DOHH2 (cell line): ENCODE measurements at regions not wholly inside any gene's neighbourhood (a gene's known extent, or its start where the extent isn't known, plus 50 kb on each side); places are given as distances from the start of the nearest gene placed in this dataset.

Experiments
- H3F3A ChIP-seq: fragments of 200-600 bp; sonication (generic), shearing (Covaris generic); 2 replicates; pipeline ENCODE4 v1.6.0; 2016; ENCODE audit warnings: antibody characterized with exemption, mild to moderate bottlenecking; ENCODE audit not compliant: control insufficient read depth, insufficient read depth
- H3K27ac ChIP-seq: fragments of 200-600 bp; sonication (generic); 2 replicates; pipeline ENCODE4 v1.5.1; 2014; ENCODE audit warnings: low read depth, mild to moderate bottlenecking, low read length, moderate library complexity
- H3K27me3 ChIP-seq: fragments of 200-600 bp; sonication (generic); 2 replicates; pipeline ENCODE4 v1.6.1; 2014; ENCODE audit warnings: mild to moderate bottlenecking, low read length, mixed read lengths; ENCODE audit not compliant: control insufficient read depth
- H3K36me3 ChIP-seq: fragments of 200-600 bp; sonication (generic); 2 replicates; pipeline ENCODE4 v1.6.1; 2014; ENCODE audit warnings: mild to moderate bottlenecking, low read length, moderate library complexity, mixed read lengths; ENCODE audit not compliant: control insufficient read depth
- H3K4me1 ChIP-seq: fragments of 200-600 bp; sonication (generic); 2 replicates; pipeline ENCODE4 v1.6.1; 2014; ENCODE audit warnings: mild to moderate bottlenecking, low read length, mixed read lengths; ENCODE audit not compliant: control insufficient read depth
- H3K4me2 ChIP-seq: fragments of 200-600 bp; sonication (generic); 2 replicates; pipeline ENCODE4 v1.6.0; 2014; ENCODE audit warnings: mild to moderate bottlenecking, low read length, moderate library complexity
- H3K4me3 ChIP-seq: fragments of 200-600 bp; sonication (generic); 2 replicates; pipeline ENCODE4 v1.5.1; 2014; ENCODE audit warnings: mild to moderate bottlenecking, low read length, mixed read lengths
- H3K79me2 ChIP-seq: fragments of 200-600 bp; sonication (generic); 2 replicates; pipeline ENCODE4 v1.6.1; 2014; ENCODE audit warnings: mild to moderate bottlenecking, low read length, mixed read lengths; ENCODE audit not compliant: control insufficient read depth
- H3K9me2 ChIP-seq: fragments of 200-600 bp; sonication (generic); replicated peaks from 2 replicates; pipeline ENCODE4 v1.6.1; 2014; ENCODE audit warnings: mild to moderate bottlenecking, low read length, mixed read lengths; ENCODE audit not compliant: control insufficient read depth
- H3K9me3 ChIP-seq: fragments of 200-600 bp; sonication (generic); 2 replicates; pipeline ENCODE4 v1.6.1; 2014; ENCODE audit warnings: antibody characterized with exemption, low read length, mixed read lengths; ENCODE audit not compliant: control insufficient read depth, insufficient read depth
- H4K20me1 ChIP-seq: fragments of 200-600 bp; sonication (generic); 2 replicates; pipeline ENCODE4 v1.6.0; 2014; ENCODE audit warnings: low read depth, mild to moderate bottlenecking, antibody characterized with exemption, low read length, moderate library complexity; ENCODE audit not compliant: control insufficient read depth, insufficient read depth
- EZH2phosphoT487 ChIP-seq: fragments of 200-600 bp; sonication (generic); IDR thresholded peaks from 2 replicates; pipeline ENCODE4 v1.6.1; 2017; ENCODE audit warnings: borderline replicate concordance, mild to moderate bottlenecking, antibody characterized with exemption, low read length, moderate library complexity, mixed read lengths
- TF ChIP-seq, protein P1 (sequence below): fragments of 200-600 bp; sonication (generic); IDR thresholded peaks from one replicate; pipeline ENCODE4 v1.5.1; 2014; ENCODE audit warnings: antibody characterized with exemption, mild to moderate bottlenecking, low read depth, low read length; ENCODE audit not compliant: poor library complexity, severe bottlenecking

DNA sequence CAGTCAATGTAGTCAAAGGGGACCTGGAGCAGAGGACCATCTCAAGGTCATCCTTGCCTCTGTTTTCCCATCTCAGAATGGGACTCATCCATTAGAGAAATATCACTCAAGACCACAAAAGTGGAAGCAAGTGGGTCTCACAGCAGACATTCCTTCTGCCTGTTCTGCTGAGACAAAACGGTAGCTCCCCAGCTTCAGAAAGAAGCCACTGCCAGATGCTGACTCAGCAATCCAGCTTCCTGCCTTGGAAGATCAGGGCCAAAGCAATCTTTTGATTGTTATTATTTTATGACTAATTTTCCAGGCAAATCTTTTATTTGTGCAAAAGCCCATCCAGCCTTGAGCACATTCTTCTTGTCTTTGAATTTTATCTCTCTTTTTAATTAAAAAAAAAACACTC, 86.8 kb downstream of the CCT6B start:
- H3K27ac ChIP-seq: no peak overlapping the region

DNA sequence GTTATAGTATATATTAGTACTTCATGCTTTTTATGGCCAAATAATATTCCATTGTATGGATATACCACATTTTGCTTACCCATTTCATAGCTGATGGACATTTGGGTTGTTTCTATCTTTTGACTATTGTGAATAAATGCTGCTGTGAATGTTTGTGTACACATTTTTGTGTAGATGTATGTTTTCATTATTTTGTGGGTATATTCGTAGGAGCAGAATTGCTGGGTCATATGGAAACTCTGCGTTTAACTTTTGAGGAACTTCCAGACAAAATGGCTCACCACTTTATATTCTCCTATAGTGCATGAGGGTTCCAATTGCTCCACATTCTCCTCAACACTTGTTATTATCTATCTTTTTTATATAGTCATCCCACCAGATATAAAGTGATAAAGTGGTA, 88.6 kb downstream of the CCT6B start:
- Histone ChIP-seq H3F3A (no peaks in the 10 kb centered on the region), H3K79me2 (no peaks in the 10 kb centered on the region), H4K20me1 (no peaks in the 10 kb centered on the region), H3K36me3 (no peaks in the 10 kb centered on the region), H3K9me2 (no peaks in the 10 kb centered on the region), H3K27ac (no peak overlapping the region), H3K4me3 (no peak overlapping the region), H3K4me1 (no peaks in the 10 kb centered on the region), H3K4me2 (no peak overlapping the region), H3K9me3 (no peaks in the 10 kb centered on the region), H3K27me3 (peaks cover 4% of the 10 kb centered on the region)
- TF ChIP-seq EZH2phosphoT487: no peak
- TF ChIP-seq, protein P1, sequence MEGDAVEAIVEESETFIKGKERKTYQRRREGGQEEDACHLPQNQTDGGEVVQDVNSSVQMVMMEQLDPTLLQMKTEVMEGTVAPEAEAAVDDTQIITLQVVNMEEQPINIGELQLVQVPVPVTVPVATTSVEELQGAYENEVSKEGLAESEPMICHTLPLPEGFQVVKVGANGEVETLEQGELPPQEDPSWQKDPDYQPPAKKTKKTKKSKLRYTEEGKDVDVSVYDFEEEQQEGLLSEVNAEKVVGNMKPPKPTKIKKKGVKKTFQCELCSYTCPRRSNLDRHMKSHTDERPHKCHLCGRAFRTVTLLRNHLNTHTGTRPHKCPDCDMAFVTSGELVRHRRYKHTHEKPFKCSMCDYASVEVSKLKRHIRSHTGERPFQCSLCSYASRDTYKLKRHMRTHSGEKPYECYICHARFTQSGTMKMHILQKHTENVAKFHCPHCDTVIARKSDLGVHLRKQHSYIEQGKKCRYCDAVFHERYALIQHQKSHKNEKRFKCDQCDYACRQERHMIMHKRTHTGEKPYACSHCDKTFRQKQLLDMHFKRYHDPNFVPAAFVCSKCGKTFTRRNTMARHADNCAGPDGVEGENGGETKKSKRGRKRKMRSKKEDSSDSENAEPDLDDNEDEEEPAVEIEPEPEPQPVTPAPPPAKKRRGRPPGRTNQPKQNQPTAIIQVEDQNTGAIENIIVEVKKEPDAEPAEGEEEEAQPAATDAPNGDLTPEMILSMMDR: no peak

More for the DNA sequence above, 86.8 kb downstream of the CCT6B start:
- no peak overlapping the region for H3K4me2 ChIP-seq
- no peaks in the 10 kb centered on the region for H4K20me1 ChIP-seq
- no peaks in the 10 kb centered on the region for H3K9me3 ChIP-seq
- TF ChIP-seq EZH2phosphoT487: no peak
- TF ChIP-seq, protein P1: no peak
- no peaks in the 10 kb centered on the region for H3K4me1 ChIP-seq
- H3K27me3 ChIP-seq: peaks cover 7% of the 10 kb centered on the region
- no peaks in the 10 kb centered on the region for H3K79me2 ChIP-seq
- H3F3A ChIP-seq: no peaks in the 10 kb centered on the region
- no peaks in the 10 kb centered on the region for H3K36me3 ChIP-seq
- H3K4me3 ChIP-seq: no peak overlapping the region
- H3K9me2 ChIP-seq: no peaks in the 10 kb centered on the region

DNA sequence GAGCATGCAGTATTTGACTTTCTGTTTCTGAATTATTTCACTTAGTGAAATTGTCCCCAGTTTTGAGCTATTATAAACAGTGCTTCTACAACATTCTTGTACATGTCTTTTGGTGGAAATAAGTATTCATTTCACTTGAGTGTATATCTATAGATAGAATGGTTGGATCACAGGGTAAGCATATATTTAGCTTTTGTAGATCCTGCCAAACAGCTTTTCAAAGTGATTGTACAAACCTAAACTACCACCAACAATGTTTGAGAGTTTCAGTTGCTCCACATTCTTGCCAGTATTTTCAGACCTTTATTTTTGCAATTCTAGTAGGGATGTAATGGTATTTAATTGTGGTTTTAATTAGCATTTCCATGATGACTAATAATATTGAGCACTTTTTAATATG, 91.6 kb downstream of the CCT6B start:
- TF ChIP-seq EZH2phosphoT487: no peak
- TF ChIP-seq, protein P1: no peak
- Histone ChIP-seq H3K27me3 (peaks cover 7% of the 10 kb centered on the region), H3K9me2 (no peaks in the 10 kb centered on the region), H3K36me3 (no peaks in the 10 kb centered on the region), H3K9me3 (no peaks in the 10 kb centered on the region), H3K27ac (no peak overlapping the region), H3F3A (no peaks in the 10 kb centered on the region), H3K4me3 (no peak overlapping the region), H3K79me2 (no peaks in the 10 kb centered on the region), H3K4me2 (no peak overlapping the region), H3K4me1 (no peaks in the 10 kb centered on the region), H4K20me1 (no peaks in the 10 kb centered on the region)

DNA sequence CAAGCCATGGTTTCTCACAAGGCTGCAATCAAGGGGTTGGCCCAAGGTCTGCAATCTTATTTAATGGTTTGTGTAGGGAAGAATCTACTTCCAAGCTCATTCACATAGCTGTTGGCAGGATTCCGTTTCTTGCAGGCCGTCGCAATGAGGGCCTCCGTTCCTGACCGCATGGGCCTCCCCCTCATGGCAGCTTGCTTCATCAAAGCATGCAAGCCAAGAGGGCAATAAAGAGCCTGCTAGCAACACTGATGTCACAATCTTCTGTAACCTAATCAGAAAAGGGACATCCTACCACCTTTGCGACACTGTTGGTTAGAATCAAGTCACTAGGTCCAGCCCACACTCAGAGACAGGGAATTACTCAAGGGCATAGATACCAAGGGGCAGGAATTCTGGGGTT, 95.5 kb downstream of the CCT6B start:
- Histone ChIP-seq H3K9me3 (no peaks in the 10 kb centered on the region), H3K27me3 (peaks cover 7% of the 10 kb centered on the region), H3K36me3 (no peaks in the 10 kb centered on the region), H3K4me3 (no peak overlapping the region), H3K79me2 (no peaks in the 10 kb centered on the region), H3K9me2 (no peaks in the 10 kb centered on the region), H3K27ac (no peak overlapping the region), H3F3A (no peaks in the 10 kb centered on the region), H4K20me1 (no peaks in the 10 kb centered on the region), H3K4me1 (no peaks in the 10 kb centered on the region), H3K4me2 (no peak overlapping the region)
- TF ChIP-seq, protein P1: no peak
- no peak for TF ChIP-seq EZH2phosphoT487
